NB4 (cell line): ENCODE measurements at regions not wholly inside any gene's neighbourhood (a gene's known extent, or its start where the extent isn't known, plus 50 kb on each side); places are given as distances from the start of the nearest gene placed in this dataset.

Experiments used
- DNase-seq: peaks from one replicate; pipeline ENCODE4 v3.0.0; 2010; ENCODE audit warnings: low read depth
- H3K4me3 ChIP-seq: one replicate; pipeline ENCODE4 v1.5.1; 2011; ENCODE audit warnings: mild to moderate bottlenecking, low read depth, low read length, moderate library complexity
- CTCF ChIP-seq: IDR thresholded peaks from one replicate; pipeline ENCODE4 v1.5.1; 2012; ENCODE audit warnings: low read depth, low read length
- MAX ChIP-seq: IDR thresholded peaks from 2 replicates; pipeline ENCODE4 v1.6.1; 2011; ENCODE audit warnings: low read depth, low read length
- MYC ChIP-seq: IDR thresholded peaks from 2 replicates; pipeline ENCODE4 v1.6.1; 2011; ENCODE audit warnings: low read depth, low read length
- POLR2A ChIP-seq: IDR thresholded peaks from 2 replicates; pipeline ENCODE4 v1.6.1; 2011; ENCODE audit warnings: mild to moderate bottlenecking; ENCODE audit not compliant: insufficient read length; ENCODE audit errors: extremely low read depth

- DNase-seq = no peak
- H3K4me3 ChIP-seq = no peak overlapping the region
- TF ChIP-seq MAX (no peak), CTCF (no peak), POLR2A (no peak), MYC (no peak)
Observed at GRCh38 chr12:86748894-86749293, 492.7 kb upstream of the MGAT4C start.

GRCh38 chr12:86744547-86745212, 488.5 kb upstream of the MGAT4C start:
- no peak overlapping the region for H3K4me3 ChIP-seq
- no peak for TF ChIP-seq MAX
- TF ChIP-seq CTCF = no peak
- TF ChIP-seq MYC = no peak
- TF ChIP-seq POLR2A = no peak
- no peak for DNase-seq

GRCh38 chr12:86743875-86744536, 487.8 kb upstream of the MGAT4C start:
- no peak for DNase-seq
- no peak overlapping the region for H3K4me3 ChIP-seq
- TF ChIP-seq MYC (no peak), MAX (no peak), CTCF (no peak), POLR2A (no peak)

GRCh38 chr12:86741531-86741930, 485.3 kb upstream of the MGAT4C start:
- H3K4me3 ChIP-seq = no peak overlapping the region
- TF ChIP-seq MYC = no peak
- TF ChIP-seq MAX = no peak
- no peak for TF ChIP-seq POLR2A
- DNase-seq = no peak

GRCh38 chr12:86735851-86736250, 479.7 kb upstream of the MGAT4C start:
- DNase-seq = no peak
- TF ChIP-seq CTCF (no peak), POLR2A (no peak), MYC (no peak), MAX (no peak)
- no peak overlapping the region for H3K4me3 ChIP-seq

GRCh38 chr12:86735072-86735471, 478.9 kb upstream of the MGAT4C start:
- no peak overlapping the region for H3K4me3 ChIP-seq
- no peak for DNase-seq
- TF ChIP-seq MYC (no peak), MAX (no peak), CTCF (no peak), POLR2A (no peak)
